H1 (cell line): ENCODE measurements at regions not wholly inside any gene's neighbourhood (a gene's known extent, or its start where the extent isn't known, plus 50 kb on each side); places are given as distances from the start of the nearest gene placed in this dataset.

ENCODE experiments used
- BRCA1 ChIP-seq: IDR thresholded peaks from 2 replicates; pipeline ENCODE4 v1.6.1; 2012; ENCODE audit warnings: low read depth, low read length, improper control_type of control experiment
- CHD7 ChIP-seq: fragments of 300-600 bp; sonication (generic); IDR thresholded peaks from 2 replicates; pipeline ENCODE4 v1.7.1; 2012; ENCODE audit warnings: low read length, moderate library complexity, mild to moderate bottlenecking, inconsistent platforms; ENCODE audit not compliant: insufficient replicate concordance
- JUN ChIP-seq: IDR thresholded peaks from 2 replicates; pipeline ENCODE4 v1.6.1; 2011; ENCODE audit warnings: low read depth, mild to moderate bottlenecking, improper control_type of control experiment, low read length
- KDM5A ChIP-seq: fragments of 200-600 bp; IDR thresholded peaks from 2 replicates; pipeline ENCODE4 v1.7.1; 2012; ENCODE audit warnings: mild to moderate bottlenecking, low read length, inconsistent platforms, mixed read lengths
- NRF1 ChIP-seq: IDR thresholded peaks from 2 replicates; pipeline ENCODE4 v1.6.1; 2011; ENCODE audit warnings: mild to moderate bottlenecking, low read depth, low read length, improper control_type of control experiment
- TEAD4 ChIP-seq: IDR thresholded peaks from 2 replicates; pipeline ENCODE4 v1.6.1; 2012; ENCODE audit warnings: low read depth, low read length, inconsistent platforms, mixed read lengths
- TF ChIP-seq, protein P1 (sequence below): IDR thresholded peaks from 2 replicates; pipeline ENCODE4 v1.6.1; 2012; ENCODE audit warnings: inconsistent platforms

GRCh38 chr12:116443821-116444589 lies 115.2 kb upstream of the MAP1LC3B2 start (continued):
- no peak for TF ChIP-seq CHD7
- TF ChIP-seq, protein P1, sequence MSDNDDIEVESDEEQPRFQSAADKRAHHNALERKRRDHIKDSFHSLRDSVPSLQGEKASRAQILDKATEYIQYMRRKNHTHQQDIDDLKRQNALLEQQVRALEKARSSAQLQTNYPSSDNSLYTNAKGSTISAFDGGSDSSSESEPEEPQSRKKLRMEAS: no peak
- TF ChIP-seq NRF1: no peak
- TF ChIP-seq TEAD4: no peak
- no peak for TF ChIP-seq JUN
- TF ChIP-seq BRCA1: no peak
- no peak for TF ChIP-seq KDM5A
